Muscle of leg (tissue), 3 donors: ENCODE measurements at regions not wholly inside any gene's neighbourhood (a gene's known extent, or its start where the extent isn't known, plus 50 kb on each side); places are given as distances from the start of the nearest gene placed in this dataset.

Source experiments
- DNase-seq: peaks from one replicate; pipeline ENCODE4 v3.0.0; 2013
- H3K27ac ChIP-seq: one replicate; pipeline ENCODE4 v1.5.1; 2013; ENCODE audit warnings: mild to moderate bottlenecking, low read length, control low read depth
- H3K27me3 ChIP-seq: one replicate; pipeline ENCODE4 v1.6.1; 2013; ENCODE audit warnings: low read length; ENCODE audit not compliant: control insufficient read depth, insufficient read depth
- H3K36me3 ChIP-seq: one replicate; pipeline ENCODE4 v1.6.1; 2013; ENCODE audit warnings: low read length; ENCODE audit not compliant: control insufficient read depth, insufficient read depth
- H3K4me1 ChIP-seq: one replicate; pipeline ENCODE4 v1.6.1; 2013; ENCODE audit warnings: low read length; ENCODE audit not compliant: control insufficient read depth, insufficient read depth
- H3K4me3 ChIP-seq: one replicate; pipeline ENCODE4 v1.5.1; 2013; ENCODE audit warnings: low read length, control low read depth
- H3K9me3 ChIP-seq: replicated peaks from 2 replicates; pipeline ENCODE4 v1.6.1; 2013; ENCODE audit warnings: low read depth, low read length; ENCODE audit not compliant: control insufficient read depth
- WGBS: methylation state at CpG from one replicate; pipeline ENCODE4 v1.1.5; 2013; ENCODE audit warnings: missing lambda C conversion rate; ENCODE audit not compliant: insufficient coverage; 5-methylcytosine and 5-hydroxymethylcytosine counted together

DNA sequence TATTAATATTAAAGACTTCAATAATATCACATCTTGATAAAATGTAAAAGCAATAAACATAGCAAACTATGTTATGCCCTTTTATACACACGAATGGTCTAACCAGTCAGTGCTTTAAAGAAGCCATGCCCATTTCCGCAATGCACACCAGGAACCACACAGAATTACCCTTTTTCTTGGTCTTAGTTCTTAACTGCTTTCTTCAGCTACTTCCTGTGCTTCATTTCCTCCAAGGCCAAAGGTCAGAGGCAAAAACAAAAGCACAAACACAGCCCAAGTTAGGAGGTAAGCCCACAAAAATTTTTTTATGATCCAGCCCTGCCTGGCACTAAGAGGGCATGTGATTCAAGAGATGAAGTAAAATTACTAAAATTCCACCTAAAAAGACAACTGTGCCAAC is 267.2 kb downstream of the FBXO15 start:
- H3K4me1 ChIP-seq = no peaks in the 10 kb centered on the region
- H3K27ac ChIP-seq = no peak overlapping the region
- no peak for DNase-seq
- no peaks in the 10 kb centered on the region for H3K9me3 ChIP-seq
- no peaks in the 10 kb centered on the region for H3K27me3 ChIP-seq
- no peaks in the 10 kb centered on the region for H3K36me3 ChIP-seq
- H3K4me3 ChIP-seq = no peak overlapping the region
- WGBS = 69% methylated on average over 2 of the region's 2 CpGs

DNA sequence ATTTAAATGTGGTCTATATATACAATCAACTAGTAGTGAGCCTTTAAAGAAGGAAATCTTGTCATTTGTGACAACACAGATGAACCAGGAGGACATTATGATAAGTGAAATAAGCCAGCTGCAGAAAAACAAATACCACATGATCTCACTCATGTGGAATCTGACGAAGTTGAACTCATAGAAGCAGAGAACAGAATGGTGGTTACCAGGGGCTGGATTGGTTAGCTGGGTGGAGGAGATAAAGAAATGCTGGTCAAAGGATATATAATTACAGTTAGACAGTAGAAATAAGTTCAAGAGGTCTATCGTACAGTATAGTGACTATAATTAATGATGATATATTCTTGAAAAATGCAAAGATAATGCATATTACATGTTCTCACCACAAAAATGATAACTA is 267.9 kb downstream of the FBXO15 start:
- Histone ChIP-seq H3K4me1 (no peaks in the 10 kb centered on the region), H3K27ac (no peak overlapping the region), H3K27me3 (no peaks in the 10 kb centered on the region), H3K9me3 (no peaks in the 10 kb centered on the region), H3K36me3 (no peaks in the 10 kb centered on the region), H3K4me3 (no peak overlapping the region)
- WGBS = no CpG with 5 or more reads among the region's 2 CpGs
- no peak for DNase-seq

GRCh38 chr18:73879328-73879727 is 268.3 kb downstream of the FBXO15 start:
- Histone ChIP-seq H3K27me3 (no peaks in the 10 kb centered on the region), H3K4me1 (no peaks in the 10 kb centered on the region), H3K4me3 (no peak overlapping the region), H3K27ac (no peak overlapping the region), H3K9me3 (no peaks in the 10 kb centered on the region), H3K36me3 (no peaks in the 10 kb centered on the region)
- no peak for DNase-seq
- WGBS = no CpG with 5 or more reads among the region's 1 CpG

DNA sequence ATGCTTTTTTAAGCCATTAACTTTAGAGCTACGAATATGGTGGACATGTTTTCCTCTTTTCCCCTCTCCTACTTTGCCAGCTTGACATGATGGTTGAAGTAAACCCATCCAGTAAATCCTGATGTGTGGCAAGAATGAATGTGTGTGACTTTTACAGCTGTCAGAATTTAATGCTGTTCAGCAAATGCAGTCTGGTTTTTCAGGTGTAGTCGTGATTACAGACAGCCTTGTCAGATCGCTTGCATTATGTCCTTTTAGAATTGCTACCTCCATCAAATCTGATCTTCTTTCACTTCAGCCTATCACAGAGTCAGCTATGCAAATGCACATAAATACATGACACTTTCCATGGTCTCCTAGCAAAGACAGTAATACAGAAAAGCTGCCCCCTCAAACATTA is 278.5 kb downstream of the FBXO15 start:
- Histone ChIP-seq H3K4me3 (no peak overlapping the region), H3K4me1 (no peaks in the 10 kb centered on the region), H3K9me3 (no peaks in the 10 kb centered on the region), H3K27ac (no peak overlapping the region), H3K27me3 (no peaks in the 10 kb centered on the region), H3K36me3 (no peaks in the 10 kb centered on the region)
- WGBS = 72% methylated on average over 2 of the region's 3 CpGs
- DNase-seq = no peak

DNA sequence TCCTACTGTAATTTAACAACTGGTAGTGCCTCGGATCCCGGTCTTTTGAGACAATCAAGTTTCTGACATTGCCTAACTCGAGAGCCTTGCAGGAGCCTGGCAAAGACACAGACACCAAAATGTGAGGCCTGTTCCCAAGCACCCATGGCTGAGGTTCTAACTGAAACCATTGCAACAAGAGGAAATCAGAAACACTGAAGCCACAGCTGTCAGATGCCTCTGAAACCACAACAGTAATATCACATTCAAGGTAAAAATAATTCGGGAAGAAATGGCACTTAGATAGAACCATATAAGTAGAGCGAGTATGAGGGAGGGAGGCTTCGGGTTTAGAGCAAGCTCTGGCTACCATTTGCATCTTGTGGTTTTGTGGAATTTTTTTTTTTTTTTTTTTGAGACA is 285.9 kb downstream of the FBXO15 start:
- WGBS = 77% methylated on average over 4 of the region's 6 CpGs
- DNase-seq = no peak

DNA sequence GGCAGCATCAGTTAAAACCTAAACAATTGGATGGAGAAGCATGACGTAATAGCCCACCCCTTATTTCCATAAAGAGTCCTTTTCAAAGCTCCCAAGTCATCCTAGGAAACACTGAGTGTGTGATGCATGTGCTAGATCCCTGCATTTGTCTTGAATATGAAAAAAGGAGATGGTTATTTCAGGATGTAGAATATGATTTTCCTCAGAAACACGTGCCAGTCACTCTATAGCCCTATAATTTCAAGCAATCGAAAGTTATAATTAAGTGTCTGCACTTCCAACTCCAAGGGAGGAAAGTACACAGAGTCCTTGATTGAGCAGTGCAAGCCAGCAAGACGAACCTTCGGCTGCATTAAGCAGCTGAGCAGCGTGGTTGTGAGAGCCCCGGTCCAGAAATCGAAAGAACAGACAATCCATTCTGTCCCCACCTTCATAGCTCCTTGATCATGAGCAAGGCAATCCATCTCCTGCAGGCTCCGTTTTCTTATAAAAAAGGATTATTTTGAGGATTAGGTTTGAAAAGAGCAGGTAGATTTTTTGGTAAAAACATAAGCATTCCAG is 287.7 kb downstream of the FBXO15 start:
- DNase-seq = no peak
- no peak overlapping the region for H3K27ac ChIP-seq

More for the DNA sequence above, 285.9 kb downstream of the FBXO15 start:
- Histone ChIP-seq H3K4me3 (no peak overlapping the region), H3K27me3 (no peaks in the 10 kb centered on the region), H3K4me1 (no peaks in the 10 kb centered on the region), H3K36me3 (no peaks in the 10 kb centered on the region), H3K27ac (no peak overlapping the region), H3K9me3 (no peaks in the 10 kb centered on the region)

DNA sequence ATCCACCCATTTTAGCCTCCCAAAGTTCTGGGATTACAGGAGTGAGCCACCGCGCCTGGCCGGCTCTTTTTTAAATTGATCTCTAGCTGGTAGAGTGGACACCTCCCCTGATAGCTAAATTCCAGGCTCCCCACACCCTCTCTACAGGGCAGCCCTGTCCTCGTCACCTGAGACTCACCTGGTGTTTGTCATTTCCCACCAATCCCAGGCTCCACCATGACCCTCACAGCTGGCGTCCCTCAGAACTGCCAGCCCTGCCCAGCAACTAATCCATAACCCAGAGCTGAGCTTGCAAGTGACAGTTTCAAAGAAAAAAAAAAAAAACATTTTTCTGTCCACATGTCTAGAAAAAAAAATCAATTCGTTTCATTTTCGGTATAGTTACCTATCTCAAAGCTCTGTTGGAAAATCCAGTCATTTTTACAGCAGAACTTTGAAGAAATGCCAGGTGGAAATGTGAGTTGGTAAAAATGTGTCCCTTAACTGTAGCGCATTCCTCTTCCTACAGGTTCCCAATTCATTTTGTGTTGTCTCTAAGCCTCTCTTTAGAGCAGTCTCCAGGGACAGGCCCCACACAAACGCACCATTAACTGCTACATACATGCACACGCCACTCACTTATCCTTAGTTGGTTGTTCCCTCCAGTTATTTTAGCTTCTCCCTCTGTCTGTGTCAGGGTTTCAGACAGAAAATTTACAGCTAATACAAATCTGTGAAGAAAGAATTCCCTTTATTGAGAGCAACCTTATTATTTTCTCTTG is 294.7 kb downstream of the FBXO15 start:
- Histone ChIP-seq H3K27ac (no peak overlapping the region), H3K36me3 (no peaks in the 10 kb centered on the region), H3K9me3 (no peaks in the 10 kb centered on the region), H3K27me3 (no peaks in the 10 kb centered on the region), H3K4me3 (no peak overlapping the region), H3K4me1 (no peaks in the 10 kb centered on the region)
- WGBS = 74% methylated on average over 7 of the region's 10 CpGs
- no peak for DNase-seq

More for the DNA sequence above, 287.7 kb downstream of the FBXO15 start:
- 55% methylated on average over 5 of the region's 9 CpGs for WGBS
- H3K4me1 ChIP-seq = no peaks in the 10 kb centered on the region
- H3K27me3 ChIP-seq = no peaks in the 10 kb centered on the region
- H3K36me3 ChIP-seq = no peaks in the 10 kb centered on the region
- no peak overlapping the region for H3K4me3 ChIP-seq
- H3K9me3 ChIP-seq = no peaks in the 10 kb centered on the region

DNA sequence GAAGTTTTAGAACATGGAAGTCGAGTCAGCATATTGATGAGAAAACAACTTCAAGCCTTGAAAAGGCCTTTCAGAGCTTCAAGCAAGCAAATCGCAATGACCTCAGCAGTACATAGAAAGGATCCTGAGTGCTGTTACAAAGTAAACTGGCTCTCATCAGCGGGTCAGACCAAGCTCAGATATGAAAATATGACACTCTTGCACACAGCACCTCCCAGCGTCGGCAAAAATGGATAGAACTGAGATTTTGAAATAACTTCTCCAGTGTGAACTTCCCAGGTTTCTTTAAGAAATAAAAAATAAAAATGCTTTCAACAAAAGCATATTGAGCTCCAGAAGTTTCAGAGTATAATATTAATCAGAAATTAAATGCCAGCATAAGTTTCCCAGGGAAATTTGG is 296.9 kb downstream of the FBXO15 start:
- WGBS = 84% methylated on average over 2 of the region's 5 CpGs
- no peak for DNase-seq
- H3K4me1 ChIP-seq = no peaks in the 10 kb centered on the region
- H3K27ac ChIP-seq = no peak overlapping the region
- H3K36me3 ChIP-seq = no peaks in the 10 kb centered on the region
- no peak overlapping the region for H3K4me3 ChIP-seq
- no peaks in the 10 kb centered on the region for H3K9me3 ChIP-seq
- no peaks in the 10 kb centered on the region for H3K27me3 ChIP-seq

DNA sequence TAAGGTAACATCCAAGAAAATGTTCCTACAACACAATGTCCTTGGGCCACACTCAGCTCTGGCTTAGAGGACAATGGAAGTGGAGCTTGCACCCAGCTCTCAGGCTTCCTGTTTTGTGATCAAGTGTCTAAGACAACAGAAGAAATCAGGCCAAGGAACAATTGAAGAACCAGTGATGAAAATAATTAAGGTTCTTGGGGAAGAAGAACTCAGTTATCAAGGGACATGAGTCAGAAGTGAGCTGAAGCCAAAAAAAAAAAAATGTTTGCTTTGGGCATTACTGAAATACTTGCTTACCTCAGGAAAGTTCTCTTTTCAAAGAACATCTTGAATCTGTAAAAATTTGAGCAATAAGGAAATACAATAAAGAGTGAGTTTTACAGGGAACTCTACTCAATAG is 299.0 kb downstream of the FBXO15 start:
- Histone ChIP-seq H3K36me3 (no peaks in the 10 kb centered on the region), H3K27me3 (peaks cover 3% of the 10 kb centered on the region), H3K9me3 (no peaks in the 10 kb centered on the region), H3K4me1 (no peaks in the 10 kb centered on the region), H3K27ac (no peak overlapping the region), H3K4me3 (no peak overlapping the region)
- peak; percentile 16 for DNase-seq

GRCh38 chr18:73843455-73843854 is 304.2 kb downstream of the FBXO15 start:
- DNase-seq = no peak
- H3K4me3 ChIP-seq = no peak overlapping the region
- peaks cover 3% of the 10 kb centered on the region for H3K27me3 ChIP-seq
- WGBS = 43% methylated on average over 3 of the region's 7 CpGs
- no peaks in the 10 kb centered on the region for H3K4me1 ChIP-seq
- no peaks in the 10 kb centered on the region for H3K9me3 ChIP-seq
- H3K36me3 ChIP-seq = no peaks in the 10 kb centered on the region
- H3K27ac ChIP-seq = no peak overlapping the region
